ENCODE measurements at regions not wholly inside any gene's neighbourhood (a gene's known extent, or its start where the extent isn't known, plus 50 kb on each side); places are given as distances from the start of the nearest gene placed in this dataset.

- Mint-ChIP-seq H3K27me3 (ENCODE audit: insufficient read depth, unreplicated experiment) (no peaks in the 10 kb centered on the region), H3K9me3 (ENCODE audit: unreplicated experiment) (no peaks in the 10 kb centered on the region), H3K36me3 (ENCODE audit: insufficient read depth, unreplicated experiment) (no peaks in the 10 kb centered on the region), H3K4me3 (ENCODE audit: unreplicated experiment) (no peak overlapping the region), H3K27ac (ENCODE audit: unreplicated experiment) (no peak overlapping the region), H3K4me1 (ENCODE audit: low read depth, unreplicated experiment) (no peaks in the 10 kb centered on the region)
- Histone ChIP-seq H3K4me1 (no peaks in the 10 kb centered on the region), H3K9me3 (no peaks in the 10 kb centered on the region), H3K27me3 (replicated peaks; ENCODE audit: control insufficient read depth, insufficient read depth, low read length) (no peaks in the 10 kb centered on the region), H3K36me3 (ENCODE audit: control insufficient read depth, insufficient read depth, low read length) (no peaks in the 10 kb centered on the region), H3K4me3 (ENCODE audit: low read depth, low read length) (no peak overlapping the region)
- ChIA-PET POLR2A (no interaction called here), CTCF (no interaction called here)
- no peak for DNase-seq
- intact Hi-C loops (cut with micrococcal nuclease; ENCODE audit: unreplicated experiment): no loop called here
- no TSS peak for BruUV-seq (replicated peaks)
- TF ChIP-seq, protein P1, sequence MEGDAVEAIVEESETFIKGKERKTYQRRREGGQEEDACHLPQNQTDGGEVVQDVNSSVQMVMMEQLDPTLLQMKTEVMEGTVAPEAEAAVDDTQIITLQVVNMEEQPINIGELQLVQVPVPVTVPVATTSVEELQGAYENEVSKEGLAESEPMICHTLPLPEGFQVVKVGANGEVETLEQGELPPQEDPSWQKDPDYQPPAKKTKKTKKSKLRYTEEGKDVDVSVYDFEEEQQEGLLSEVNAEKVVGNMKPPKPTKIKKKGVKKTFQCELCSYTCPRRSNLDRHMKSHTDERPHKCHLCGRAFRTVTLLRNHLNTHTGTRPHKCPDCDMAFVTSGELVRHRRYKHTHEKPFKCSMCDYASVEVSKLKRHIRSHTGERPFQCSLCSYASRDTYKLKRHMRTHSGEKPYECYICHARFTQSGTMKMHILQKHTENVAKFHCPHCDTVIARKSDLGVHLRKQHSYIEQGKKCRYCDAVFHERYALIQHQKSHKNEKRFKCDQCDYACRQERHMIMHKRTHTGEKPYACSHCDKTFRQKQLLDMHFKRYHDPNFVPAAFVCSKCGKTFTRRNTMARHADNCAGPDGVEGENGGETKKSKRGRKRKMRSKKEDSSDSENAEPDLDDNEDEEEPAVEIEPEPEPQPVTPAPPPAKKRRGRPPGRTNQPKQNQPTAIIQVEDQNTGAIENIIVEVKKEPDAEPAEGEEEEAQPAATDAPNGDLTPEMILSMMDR (IDR thresholded peaks at IDR 0.05; ENCODE audit: insufficient read depth in 1 of 2, low read depth in 1 of 2, low read length in 1 of 2, severe bottlenecking in 1 of 2, unreplicated experiment in 1 of 2): no peak
These were observed 592.3 kb downstream of the TMEM114 start for GRCh38 chr16:7997966-7998365.

DNA sequence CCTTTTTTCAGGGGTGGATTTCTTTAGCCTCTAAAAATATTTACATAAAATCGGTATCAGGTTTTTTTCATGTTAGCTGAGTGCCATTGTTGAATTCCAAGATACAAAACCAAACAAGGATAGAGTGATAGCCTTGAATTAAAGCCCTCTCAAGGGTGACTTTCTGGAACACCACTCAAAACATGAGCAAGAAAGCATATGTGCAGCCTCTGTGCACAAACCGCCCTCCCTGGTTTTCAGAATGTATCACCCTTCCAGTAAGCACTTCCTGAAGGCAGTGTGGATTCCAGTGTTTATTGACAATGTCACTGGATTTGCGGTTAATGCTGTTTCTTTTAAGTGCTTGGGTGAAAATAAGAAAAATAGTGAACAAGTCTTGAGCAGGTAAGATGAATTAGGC, 597.7 kb downstream of the TMEM114 start:
- Mint-ChIP-seq H3K27ac (ENCODE audit: unreplicated experiment) (no peak overlapping the region), H3K27me3 (ENCODE audit: insufficient read depth, unreplicated experiment) (peaks cover 9% of the 10 kb centered on the region), H3K36me3 (ENCODE audit: insufficient read depth, unreplicated experiment) (no peaks in the 10 kb centered on the region), H3K4me1 (ENCODE audit: low read depth, unreplicated experiment) (no peaks in the 10 kb centered on the region), H3K9me3 (ENCODE audit: unreplicated experiment) (no peaks in the 10 kb centered on the region), H3K4me3 (ENCODE audit: unreplicated experiment) (no peak overlapping the region)
- intact Hi-C loops (cut with micrococcal nuclease; ENCODE audit: unreplicated experiment): no loop called here
- no peaks in the 10 kb centered on the region for H3K4me1 ChIP-seq
- H3K27me3 ChIP-seq (replicated peaks; ENCODE audit: control insufficient read depth, insufficient read depth, low read length): no peaks in the 10 kb centered on the region
- CTCF ChIA-PET: no interaction called here
- no peak for DNase-seq
- TF ChIP-seq, protein P1 (IDR thresholded peaks at IDR 0.05; ENCODE audit: insufficient read depth in 1 of 2, low read depth in 1 of 2, low read length in 1 of 2, severe bottlenecking in 1 of 2, unreplicated experiment in 1 of 2): no peak
- no peaks in the 10 kb centered on the region for H3K9me3 ChIP-seq
- no peaks in the 10 kb centered on the region for H3K36me3 ChIP-seq (ENCODE audit: control insufficient read depth, insufficient read depth, low read length)
- no peak overlapping the region for H3K4me3 ChIP-seq (ENCODE audit: low read depth, low read length)
- POLR2A ChIA-PET: no interaction called here
- BruUV-seq (replicated peaks): no TSS peak

DNA sequence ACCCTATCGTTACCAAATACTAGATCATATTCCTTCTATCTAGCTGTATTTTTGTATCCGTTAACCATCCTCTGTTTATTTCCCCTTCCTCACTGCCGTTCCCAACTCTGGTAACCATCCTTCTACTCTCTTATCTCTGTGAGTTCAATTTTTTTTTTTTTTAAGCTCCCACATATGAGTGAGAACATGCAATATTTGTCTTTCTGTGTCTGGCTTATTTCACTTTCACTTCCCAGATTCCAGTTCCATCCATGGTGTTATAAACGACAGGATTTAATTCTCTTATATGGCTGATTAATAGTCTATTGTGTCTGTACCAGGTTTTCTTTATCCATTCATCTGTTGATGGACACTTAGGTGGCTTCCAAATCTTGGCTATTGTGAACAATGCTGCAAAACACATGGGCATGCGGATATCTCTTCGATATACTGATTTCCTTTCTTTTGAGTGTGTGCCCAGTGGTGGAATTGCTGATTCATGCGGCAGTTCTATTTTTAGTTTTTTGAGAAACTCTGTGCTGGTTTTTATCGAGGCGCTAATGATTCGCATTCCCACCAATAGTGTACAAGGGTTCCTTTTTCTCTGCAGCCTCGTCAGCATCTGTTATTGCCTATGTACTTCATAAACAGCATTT, 599.6 kb downstream of the TMEM114 start:
- intact Hi-C loops (cut with micrococcal nuclease; ENCODE audit: unreplicated experiment): no loop called here

More for the DNA sequence above, 599.6 kb downstream of the TMEM114 start:
- Mint-ChIP-seq H3K4me1 (ENCODE audit: low read depth, unreplicated experiment) (no peaks in the 10 kb centered on the region), H3K9me3 (ENCODE audit: unreplicated experiment) (no peaks in the 10 kb centered on the region), H3K36me3 (ENCODE audit: insufficient read depth, unreplicated experiment) (no peaks in the 10 kb centered on the region), H3K4me3 (ENCODE audit: unreplicated experiment) (no peak overlapping the region), H3K27me3 (ENCODE audit: insufficient read depth, unreplicated experiment) (peaks cover 13% of the 10 kb centered on the region), H3K27ac (ENCODE audit: unreplicated experiment) (no peak overlapping the region)
- H3K27me3 ChIP-seq (replicated peaks; ENCODE audit: control insufficient read depth, insufficient read depth, low read length): no peaks in the 10 kb centered on the region
- DNase-seq: no peak
- no peak overlapping the region for H3K4me3 ChIP-seq (ENCODE audit: low read depth, low read length)
- BruUV-seq (replicated peaks): no TSS peak
- CTCF ChIA-PET: no interaction called here
- no peaks in the 10 kb centered on the region for H3K36me3 ChIP-seq (ENCODE audit: control insufficient read depth, insufficient read depth, low read length)
- POLR2A ChIA-PET: no interaction called here
- TF ChIP-seq, protein P1 (IDR thresholded peaks at IDR 0.05; ENCODE audit: insufficient read depth in 1 of 2, low read depth in 1 of 2, low read length in 1 of 2, severe bottlenecking in 1 of 2, unreplicated experiment in 1 of 2): no peak
- no peaks in the 10 kb centered on the region for H3K4me1 ChIP-seq
- H3K9me3 ChIP-seq: no peaks in the 10 kb centered on the region

All from Caco-2 (cell line).